LoVo (cell line): ENCODE measurements at regions not wholly inside any gene's neighbourhood (a gene's known extent, or its start where the extent isn't known, plus 50 kb on each side); places are given as distances from the start of the nearest gene placed in this dataset.

Experiments used
- DNase-seq: peaks from one replicate; pipeline ENCODE4 v3.0.0-alpha.2; 2016; ENCODE audit warnings: low spot score

DNA sequence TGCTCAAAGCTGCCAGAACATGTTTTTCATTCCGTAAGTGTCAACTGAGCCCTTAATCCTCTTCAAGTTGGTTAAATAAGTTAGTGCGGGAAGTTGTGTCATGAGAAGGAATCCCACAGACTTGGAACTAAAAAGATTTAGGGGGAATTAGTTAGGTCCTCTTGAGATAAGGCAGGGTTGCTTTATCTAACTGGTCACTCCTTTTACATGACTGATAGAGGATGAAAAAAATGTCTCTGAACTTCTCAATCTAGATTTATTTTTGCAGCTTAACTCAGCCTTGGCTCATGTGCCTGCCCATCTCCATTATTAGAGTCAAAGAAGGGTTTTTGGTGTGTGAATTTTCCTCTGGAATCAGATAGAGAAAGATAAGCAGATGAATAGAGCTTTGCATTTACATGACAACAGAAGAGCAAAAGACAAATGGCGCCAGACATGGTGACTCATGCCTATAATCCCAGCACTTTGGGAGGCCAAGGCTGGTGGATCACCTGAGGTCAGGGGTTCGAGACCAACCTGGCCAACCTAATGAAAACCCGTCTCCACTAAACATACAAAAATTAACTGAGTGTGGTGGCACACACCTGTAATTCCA lies 882.9 kb downstream of the RPA4 start:
- DNase-seq, result no peak

DNA sequence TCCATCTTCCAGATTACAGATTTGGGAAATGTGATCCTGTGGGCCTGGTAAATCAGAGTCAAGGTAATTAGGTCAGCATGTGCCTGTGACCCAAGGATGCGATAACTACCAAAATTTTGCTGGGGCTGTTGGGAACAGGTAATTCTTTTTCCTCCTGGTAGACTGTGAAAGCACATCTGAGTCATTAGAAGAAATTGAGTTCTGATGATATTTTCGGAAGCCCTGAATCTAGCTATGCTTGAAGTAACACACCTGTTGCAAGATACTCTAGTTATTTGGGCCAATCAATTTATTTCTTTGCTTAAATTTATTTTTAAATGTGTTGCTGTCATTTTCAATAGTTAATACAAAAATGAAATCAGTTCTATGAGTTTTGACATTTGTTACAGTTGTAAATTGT lies 903.6 kb downstream of the RPA4 start:
- no peak for DNase-seq

DNA sequence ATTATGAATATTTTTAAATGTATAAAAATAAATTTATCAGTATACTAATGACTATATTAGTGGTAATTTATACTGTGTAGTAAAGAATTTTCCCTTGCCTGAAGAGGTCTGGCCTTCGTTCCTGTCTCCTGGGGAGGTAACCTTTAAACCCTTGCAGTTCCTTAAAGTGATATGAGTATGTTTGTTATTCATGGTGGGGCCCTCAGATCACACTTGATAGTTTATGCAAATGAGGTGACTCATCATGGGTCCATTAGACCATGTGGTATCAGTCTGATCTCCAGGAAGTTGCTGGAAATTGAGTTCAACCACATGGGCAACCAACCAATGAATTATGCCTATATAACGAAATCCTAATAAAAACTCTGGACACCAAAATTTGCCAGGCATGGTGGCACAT lies 904.1 kb downstream of the RPA4 start:
- DNase-seq, result no peak

DNA sequence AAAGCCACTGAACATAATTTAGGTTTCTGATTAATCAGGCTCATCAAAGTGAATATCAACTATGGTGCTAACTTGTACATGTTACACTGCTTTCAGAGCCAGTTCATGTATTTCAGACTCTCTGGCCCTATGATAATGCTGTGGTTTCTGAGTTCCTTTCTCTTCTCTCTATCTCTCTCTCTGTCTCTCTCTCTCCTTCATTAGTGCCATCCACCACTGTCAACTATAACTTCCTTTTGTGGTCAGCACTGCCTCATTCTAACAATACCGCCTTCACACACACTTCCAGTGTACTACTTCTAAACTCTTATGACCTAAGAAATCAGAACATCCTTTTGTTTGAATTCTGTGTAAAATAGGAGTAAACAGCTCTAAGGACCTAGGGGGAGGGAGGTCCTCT lies 907.1 kb downstream of the RPA4 start:
- no peak for DNase-seq

DNA sequence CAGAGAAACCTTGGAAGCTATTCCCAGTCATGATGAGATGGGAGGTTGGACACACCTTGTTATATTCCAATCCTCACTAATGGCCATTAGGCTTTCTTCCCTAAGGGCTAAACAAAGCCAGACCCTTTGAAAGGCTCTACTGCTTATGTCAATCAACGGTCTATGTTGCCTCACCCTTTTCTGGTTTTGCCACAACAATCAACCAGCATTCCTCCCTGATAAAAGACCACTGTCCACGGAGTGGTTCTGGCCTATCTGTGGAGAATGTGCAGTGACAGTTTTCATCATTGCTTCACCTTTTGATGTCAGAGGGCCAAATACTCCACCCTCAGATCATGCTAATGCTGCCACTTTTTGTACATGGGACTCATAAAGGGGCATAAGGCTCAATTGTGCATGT lies 913.4 kb downstream of the RPA4 start:
- DNase-seq, result no peak

DNA sequence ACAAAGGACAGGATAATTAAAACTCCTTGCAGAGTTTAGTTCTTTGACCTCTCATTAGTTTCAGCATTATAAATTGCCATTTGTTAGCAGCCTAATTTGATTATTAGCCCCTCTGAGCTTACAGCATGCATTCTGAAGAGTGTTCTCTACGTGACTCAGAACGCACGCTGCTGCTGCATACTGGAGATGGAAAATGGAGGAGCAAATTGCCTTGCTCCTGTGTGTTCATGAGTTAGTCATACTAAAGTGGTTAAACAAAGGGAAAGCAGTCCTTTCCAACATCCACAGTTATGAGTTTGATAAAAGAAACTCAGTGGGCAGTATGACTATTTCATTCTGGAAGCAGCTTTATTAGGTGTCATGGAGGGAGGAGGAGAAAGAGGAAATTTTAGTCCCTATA lies 922.5 kb downstream of the RPA4 start:
- no peak for DNase-seq

DNA sequence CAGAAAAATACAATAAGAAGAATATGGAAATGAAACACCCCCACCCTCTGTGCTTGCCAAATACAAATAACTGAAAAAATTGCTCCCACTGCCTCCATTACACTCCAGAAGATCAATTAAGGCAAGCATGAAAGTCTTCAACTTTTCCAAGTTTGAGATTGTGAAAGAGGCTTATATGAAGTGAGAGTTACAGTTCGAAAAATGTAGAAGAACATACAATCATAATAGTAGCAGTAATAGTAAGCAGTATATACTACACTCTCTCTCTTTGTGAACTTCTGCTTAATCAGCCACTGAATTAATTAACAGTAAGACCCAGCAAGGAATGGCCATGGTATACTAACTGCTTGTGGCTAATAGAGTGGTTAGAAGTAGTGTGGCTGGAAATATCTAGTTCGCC lies 923.2 kb downstream of the RPA4 start:
- no peak for DNase-seq

DNA sequence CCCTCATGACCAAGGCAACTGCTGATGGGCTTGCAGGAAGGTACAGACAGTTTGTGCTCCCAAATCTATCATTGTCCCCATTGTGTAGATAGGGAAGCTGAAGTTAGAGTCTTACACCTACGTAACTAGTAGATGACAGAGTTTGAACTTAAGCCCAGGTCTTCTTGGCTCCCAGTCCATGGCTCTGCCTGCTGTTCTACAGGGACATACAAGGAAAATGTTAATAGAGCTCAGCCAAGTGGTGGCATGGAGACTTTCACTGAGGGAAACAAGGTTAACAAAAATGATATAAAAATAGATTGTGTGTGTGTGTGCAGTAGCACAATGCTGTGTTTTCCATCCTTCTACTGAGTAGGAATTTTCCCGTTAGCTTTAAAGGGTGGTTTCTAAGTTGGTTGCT lies 936.5 kb downstream of the RPA4 start:
- no peak for DNase-seq

DNA sequence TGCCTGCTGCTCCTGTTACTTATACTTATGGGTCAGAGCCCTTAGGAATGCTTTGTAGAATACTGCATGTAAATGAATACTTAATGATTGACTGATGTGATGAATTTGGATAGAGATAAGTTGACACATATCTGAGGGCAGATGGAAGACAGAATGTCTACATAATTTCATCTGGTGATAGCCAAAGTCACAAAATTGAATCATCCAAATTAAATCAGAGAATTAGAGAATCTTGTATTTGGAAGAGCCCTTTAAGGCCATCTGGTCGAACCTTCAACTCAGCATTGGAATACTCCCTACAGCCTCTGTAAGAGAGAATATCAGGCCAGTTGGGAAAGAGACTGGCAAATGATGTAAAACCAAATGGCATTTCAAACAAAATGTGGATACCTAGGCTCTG lies 944.8 kb downstream of the RPA4 start:
- DNase-seq, result no peak

DNA sequence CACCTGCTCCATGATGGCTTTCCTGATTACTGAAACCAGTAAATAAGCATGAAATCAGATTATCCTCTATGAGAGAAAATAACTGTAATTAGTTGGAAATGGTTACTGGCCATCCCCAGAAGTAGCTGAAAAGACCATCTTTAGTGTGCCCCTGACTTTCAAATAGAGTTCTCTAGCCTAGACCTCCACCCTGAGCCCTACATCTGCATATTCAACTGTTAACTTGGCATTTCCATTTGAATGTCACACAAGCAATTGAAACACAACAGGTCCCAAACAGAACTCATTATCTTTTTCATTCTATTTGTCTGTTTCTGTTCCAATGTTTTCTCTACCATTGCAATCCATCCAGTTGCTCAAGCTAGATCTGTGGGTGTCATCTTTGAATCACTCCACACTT lies 952.3 kb downstream of the RPA4 start:
- DNase-seq, result no peak

DNA sequence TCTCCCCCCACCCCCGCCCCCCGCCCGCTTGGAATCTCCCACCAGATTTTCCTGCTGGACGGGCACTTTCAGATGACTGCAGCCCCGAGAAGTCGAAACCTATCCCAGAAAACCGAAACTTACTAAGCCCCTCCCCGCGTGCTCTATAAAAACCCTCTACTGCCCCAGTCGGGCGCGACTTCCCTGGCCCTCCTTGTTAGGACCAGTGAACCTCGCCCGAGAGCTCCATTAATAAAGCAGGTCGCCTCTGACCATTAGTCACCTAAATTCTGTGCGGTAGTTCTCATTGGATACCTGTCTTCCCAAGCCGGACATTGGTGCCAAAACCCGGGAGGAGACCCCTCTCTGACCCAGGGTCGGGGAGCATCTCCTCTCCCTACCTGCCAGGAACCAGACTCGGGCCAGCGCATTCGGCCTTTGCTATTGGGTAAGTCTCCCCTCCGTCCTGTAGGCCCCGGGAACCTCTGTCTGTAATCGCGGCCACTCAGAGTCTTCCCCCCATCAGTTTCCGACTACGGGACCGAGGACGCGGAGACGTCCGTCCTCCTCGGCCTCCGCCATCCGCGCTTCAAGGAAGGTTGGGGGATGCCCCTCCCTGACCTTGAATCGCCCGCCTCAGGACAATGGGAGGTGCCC lies 958.0 kb downstream of the RPA4 start:
- DNase-seq, result no peak

DNA sequence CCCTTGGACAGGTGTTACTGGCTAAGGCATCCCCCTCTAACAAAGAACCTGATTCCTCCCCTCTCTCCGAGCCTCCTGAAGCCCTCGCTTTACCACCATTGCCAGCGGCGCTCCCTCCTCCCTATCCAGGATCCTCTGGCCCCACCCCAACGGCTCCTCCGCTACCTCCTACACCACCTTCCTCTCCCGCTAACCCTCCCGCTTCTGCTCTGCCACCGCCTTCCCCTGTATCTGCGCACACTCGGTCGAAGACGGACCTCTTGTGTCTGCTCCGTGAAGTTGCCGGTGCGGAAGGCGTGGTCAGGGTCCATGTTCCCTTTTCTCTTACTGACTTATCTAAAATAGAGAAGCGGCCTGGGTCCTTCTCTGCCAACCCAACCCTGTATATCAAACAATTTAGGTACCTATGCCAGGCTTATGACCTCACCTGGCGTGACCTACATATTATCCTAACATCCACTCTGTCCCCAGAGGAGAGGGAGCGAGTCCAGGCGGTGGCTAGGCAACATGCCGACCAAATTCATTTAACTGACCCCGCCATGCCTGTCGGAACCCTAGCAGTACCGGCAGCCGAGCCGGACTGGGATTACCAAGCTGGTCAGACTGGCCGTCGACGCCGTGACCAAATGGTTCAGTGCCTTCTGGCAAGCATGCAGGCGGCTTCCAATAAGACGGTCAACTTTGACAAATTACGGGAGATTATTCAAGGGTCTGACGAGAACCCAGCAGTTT lies 958.9 kb downstream of the RPA4 start:
- DNase-seq, result no peak

DNA sequence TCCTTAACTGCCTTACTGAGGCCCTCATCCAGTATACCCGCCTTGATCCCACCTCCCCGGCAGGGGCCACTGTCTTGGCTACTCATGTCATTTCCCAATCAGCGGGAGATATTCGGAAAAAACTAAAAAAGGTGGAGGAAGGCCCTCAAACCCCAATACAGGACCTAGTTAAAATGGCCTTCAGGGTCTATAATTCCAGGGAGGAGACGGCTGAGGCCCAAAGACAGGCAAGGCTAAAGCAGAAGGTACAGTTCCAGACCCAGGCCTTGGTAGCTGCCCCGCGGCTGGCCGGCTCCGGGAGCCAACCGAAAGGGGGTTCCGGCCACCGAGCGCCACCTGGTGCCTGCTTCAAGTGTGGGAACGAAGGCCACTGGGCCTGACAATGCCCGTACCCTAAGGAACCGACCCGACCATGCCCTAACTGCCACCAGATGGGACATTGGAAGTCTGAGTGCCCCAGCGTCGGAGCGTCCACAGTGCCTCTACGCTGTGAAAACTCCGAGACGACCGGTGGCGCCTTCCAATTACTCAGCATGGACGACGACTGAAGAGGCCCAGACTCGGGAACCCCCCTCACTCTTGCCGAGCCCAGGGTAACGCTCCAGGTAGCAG lies 959.6 kb downstream of the RPA4 start:
- DNase-seq, result no peak

DNA sequence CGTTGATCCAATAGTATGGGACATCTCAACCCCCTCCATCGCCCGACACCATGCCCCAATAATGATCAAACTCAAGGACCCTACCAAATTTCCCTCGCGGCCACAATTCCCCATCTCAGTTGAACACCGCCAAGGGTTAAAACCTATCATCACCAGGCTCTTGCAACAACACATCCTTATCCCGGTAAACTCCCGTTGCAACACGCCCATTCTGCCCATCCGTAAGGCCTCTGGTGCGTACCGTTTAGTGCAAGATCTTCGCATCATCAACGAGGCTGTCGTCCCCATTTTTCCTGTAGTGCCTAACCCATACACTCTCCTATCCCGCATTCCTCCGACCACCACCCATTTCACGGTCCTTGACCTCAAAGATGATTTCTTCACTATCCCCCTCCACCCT lies 960.5 kb downstream of the RPA4 start:
- DNase-seq, result no peak

DNA sequence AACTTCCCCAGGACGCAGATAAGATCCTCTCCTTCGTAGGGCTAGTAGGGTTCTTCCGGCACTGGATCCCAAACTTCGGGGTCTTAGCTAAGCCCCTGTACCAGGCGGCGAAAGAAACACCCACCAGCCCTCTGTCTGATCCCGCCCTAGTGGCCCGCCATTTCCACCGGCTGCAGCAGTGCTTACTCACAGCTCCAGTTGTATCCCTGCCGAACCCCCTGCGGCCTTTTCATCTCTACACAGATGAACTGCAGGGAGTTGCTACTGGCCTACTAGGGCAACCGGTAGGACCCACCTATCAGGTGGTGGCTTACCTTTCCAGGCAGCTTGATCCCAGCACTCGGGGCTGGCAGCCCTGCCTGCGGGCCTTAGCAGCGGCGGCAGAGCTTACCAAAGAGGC lies 961.2 kb downstream of the RPA4 start:
- DNase-seq, result no peak

DNA sequence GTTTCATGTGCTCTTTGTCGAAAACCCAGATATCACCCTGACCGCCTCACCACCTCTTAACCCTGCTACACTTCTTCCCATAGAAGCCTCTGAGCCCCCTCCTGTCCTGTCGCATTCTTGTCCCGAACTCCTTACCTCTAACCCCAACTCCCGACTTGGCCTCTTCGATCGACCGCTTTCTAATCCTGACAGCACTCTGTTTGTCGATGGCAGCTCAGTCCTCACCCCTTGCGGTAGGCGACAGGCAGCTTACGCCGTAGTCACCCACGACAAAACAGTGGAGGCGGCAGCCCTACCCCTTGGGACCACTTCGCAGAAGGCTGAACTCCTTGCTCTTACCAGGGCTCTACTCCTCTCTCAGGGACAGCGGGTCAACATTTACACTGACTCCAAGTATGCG lies 961.7 kb downstream of the RPA4 start:
- DNase-seq, result no peak

DNA sequence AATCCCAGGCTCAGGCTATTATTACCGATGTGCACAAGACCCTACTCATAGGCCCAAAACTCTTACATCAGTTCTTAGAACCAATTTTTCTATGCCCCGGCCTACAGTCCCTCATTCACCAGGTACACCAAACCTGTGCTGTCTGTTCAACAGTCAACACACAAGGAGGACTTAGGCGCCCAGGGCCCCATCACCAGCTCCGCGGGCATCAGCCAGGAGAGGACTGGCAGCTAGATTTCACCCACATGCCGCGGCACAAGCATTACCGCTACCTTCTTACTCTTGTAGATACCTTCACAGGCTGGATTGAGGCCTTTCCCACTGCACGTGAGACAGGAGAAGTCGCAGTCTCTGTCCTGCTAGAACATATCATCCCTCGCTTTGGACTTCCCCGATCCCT lies 962.5 kb downstream of the RPA4 start:
- no peak for DNase-seq

DNA sequence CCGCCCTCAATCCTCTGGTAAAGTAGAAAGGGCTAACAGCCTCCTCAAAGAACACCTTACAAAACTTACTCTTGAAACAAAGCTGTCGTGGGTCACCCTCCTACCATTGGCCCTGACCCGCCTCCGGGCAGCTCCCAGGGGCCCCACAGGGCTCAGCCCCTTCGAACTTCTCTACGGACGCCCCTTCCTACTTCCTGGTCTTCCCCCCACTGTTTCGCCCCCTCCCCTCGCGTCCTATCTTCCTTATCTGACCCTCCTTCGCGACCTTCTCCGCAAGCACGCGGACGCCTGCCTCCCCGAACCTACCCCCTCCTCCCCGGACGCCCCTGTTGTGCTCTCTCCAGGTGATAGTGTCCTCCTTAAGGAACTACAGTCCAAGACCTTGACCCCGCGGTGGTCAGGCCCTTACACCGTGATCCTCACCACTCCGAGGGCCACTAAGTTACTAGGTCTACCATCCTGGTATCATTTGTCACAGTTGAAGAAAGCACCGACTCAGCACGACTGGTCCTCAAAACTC lies 963.1 kb downstream of the RPA4 start:
- DNase-seq, result no peak

DNA sequence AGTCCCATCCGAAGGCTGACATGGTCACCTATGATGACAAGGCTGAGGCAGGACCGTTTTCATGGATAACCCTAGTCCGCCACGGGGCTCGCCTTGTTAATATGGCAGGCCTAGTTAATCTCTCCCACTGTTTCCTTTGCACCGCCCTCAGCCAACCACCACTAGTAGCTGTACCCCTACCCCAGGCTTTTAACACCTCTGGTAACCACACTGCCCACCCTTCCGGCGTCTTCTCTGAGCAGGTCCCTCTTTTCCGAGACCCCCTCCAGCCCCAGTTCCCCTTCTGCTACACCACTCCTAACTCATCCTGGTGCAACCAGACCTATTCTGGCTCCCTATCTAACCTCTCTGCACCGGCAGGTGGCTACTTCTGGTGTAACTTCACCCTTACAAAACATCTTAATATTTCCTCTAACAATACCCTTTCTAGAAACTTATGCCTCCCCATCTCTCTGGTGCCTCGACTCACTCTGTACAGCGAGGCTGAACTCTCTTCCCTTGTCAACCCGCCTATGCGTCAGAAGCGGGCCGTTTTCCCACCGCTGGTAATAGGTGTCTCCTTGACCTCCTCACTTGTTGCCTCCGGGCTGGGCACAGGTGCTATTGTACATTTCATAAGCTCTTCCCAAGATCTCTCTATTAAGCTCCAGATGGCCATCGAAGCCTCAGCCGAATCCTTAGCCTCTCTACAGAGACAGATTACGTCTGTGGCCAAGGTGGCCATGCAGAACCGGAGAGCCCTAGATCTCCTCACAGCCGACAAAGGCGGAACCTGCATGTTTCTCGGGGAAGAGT lies 964.4 kb downstream of the RPA4 start:
- no peak for DNase-seq

DNA sequence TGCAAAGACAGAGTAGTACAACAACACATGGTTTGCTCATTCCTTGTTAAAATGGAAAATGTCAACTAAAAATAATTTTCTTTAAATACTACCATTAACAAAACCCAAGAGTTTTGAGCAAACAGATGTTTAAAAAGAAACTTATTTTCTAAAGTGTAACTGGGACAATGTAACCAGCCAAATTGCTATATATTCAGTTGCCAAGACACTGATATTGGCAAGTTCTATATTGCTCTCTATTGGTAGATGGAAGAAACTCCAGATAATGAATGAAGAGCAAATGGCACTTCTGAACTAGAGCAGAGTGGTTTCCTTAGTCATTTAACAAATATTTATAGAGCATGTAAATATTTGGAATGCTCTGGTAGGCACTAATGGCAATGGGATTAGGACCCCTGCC lies 966.2 kb downstream of the RPA4 start:
- no peak for DNase-seq

DNA sequence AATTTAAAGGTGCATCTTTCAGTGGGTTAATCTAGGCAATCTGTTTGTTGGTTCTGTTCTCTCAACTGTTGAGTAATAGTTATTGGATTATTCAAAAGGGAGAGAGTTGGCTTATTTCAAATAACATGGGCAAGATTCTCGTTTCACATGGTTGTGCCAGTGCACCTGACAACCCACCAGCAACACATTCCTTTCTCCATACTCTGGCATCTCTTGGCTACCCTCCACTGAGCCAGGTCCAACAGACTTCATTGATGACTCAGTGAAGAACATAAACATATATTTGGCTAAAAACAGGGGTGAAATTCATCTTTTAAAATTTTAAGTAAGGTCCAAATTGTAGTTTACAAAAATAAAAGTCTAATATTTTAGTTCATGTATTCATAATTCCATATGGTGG lies 967.2 kb downstream of the RPA4 start:
- no peak for DNase-seq

DNA sequence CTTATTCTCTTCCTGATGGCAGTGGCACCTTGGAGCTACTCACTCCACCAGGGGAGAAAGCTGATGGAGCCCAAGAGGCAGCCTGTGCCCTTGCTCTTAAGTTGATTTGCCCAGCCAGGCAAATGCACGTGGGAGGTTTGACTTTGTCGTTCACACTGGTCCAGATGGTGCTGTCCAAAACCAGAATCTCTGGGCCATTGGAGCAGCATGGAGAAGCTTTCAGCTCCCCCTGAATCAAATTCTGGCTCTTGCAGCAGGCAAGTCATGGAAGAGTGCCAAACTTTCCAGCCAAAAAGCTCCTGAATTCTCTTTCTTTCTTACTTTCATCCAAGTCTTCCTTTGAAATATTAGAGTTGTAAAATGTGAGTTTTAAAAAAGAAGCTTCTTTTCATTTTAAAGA lies 970.4 kb downstream of the RPA4 start:
- DNase-seq, result no peak
